Suprapubic skin (tissue), 3 donors: ENCODE measurements at regions not wholly inside any gene's neighbourhood (a gene's known extent, or its start where the extent isn't known, plus 50 kb on each side); places are given as distances from the start of the nearest gene placed in this dataset.

Source experiments
- EP300 ChIP-seq: sonication (generic); formaldehyde crosslinking; IDR thresholded peaks from one replicate; pipeline ENCODE4 v1.6.1; 2017; ENCODE audit warnings: antibody characterized with exemption
- POLR2A ChIP-seq, 2 donors: fragments of 450-650 bp; IDR thresholded peaks; one replicate each; pipeline ENCODE4 v1.6.1; 2017; ENCODE audit warnings: antibody characterized with exemption in 2 of 2, mild to moderate bottlenecking in 2 of 2, moderate library complexity in 2 of 2
- TF ChIP-seq, protein P1 (sequence below), 2 donors: fragments of 200-600 bp in 1 of 2; fragments of 450-650 bp in 1 of 2; sonication (generic) in 1 of 2; IDR thresholded peaks; one replicate each; pipeline ENCODE4 v1.5.1; 2016 to 2019; ENCODE audit warnings: antibody characterized with exemption in 2 of 2, mild to moderate bottlenecking in 1 of 2, moderate library complexity in 1 of 2

DNA sequence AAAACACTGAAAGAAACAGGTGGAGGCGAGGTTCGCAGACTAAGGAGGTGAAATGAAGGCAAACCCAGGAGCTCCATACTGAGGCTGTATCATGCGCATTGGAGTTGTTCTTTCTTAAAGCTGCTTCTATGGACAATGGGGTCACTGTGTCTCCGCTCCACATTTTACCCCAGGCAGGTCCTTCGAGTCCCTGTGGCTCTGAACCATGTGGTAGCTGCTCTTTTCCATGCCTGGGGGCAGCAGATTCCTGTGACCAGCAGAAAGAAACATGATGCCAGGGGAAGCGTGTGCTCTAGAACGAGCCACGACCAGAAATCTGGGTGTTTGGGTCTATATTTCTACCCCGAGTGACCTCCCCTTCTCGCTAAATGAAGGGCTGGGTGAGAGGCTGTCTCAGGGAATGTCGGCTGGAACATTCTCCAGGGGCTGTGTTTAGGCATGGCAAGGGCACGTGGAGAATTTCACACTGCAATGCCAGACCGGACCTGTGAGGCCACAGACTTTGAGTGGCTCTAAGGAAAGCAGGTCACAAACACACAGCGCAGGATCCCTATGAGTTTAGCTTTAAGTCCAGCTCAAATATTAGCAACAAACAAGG, 95.7 kb upstream of the IRS2 start:
- TF ChIP-seq EP300 (no peak), POLR2A (IDR thresholded peaks at IDR 0.05) (no peak)
- TF ChIP-seq, protein P1, sequence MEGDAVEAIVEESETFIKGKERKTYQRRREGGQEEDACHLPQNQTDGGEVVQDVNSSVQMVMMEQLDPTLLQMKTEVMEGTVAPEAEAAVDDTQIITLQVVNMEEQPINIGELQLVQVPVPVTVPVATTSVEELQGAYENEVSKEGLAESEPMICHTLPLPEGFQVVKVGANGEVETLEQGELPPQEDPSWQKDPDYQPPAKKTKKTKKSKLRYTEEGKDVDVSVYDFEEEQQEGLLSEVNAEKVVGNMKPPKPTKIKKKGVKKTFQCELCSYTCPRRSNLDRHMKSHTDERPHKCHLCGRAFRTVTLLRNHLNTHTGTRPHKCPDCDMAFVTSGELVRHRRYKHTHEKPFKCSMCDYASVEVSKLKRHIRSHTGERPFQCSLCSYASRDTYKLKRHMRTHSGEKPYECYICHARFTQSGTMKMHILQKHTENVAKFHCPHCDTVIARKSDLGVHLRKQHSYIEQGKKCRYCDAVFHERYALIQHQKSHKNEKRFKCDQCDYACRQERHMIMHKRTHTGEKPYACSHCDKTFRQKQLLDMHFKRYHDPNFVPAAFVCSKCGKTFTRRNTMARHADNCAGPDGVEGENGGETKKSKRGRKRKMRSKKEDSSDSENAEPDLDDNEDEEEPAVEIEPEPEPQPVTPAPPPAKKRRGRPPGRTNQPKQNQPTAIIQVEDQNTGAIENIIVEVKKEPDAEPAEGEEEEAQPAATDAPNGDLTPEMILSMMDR (IDR thresholded peaks at IDR 0.05), result no peak
